GM21390 (cell line): ENCODE measurements at regions not wholly inside any gene's neighbourhood (a gene's known extent, or its start where the extent isn't known, plus 50 kb on each side); places are given as distances from the start of the nearest gene placed in this dataset.
"Not testable (repeated sequence)": the region's sequence is repeated elsewhere in the genome, so short reads cannot be mapped to it uniquely, and the experiment has no call there.

Experiments used
- ATAC-seq: cut with Tn5 transposase; IDR thresholded peaks from one replicate; pipeline ENCODE4 v1.9.1; 2021; ENCODE audit not compliant: unreplicated experiment

DNA sequence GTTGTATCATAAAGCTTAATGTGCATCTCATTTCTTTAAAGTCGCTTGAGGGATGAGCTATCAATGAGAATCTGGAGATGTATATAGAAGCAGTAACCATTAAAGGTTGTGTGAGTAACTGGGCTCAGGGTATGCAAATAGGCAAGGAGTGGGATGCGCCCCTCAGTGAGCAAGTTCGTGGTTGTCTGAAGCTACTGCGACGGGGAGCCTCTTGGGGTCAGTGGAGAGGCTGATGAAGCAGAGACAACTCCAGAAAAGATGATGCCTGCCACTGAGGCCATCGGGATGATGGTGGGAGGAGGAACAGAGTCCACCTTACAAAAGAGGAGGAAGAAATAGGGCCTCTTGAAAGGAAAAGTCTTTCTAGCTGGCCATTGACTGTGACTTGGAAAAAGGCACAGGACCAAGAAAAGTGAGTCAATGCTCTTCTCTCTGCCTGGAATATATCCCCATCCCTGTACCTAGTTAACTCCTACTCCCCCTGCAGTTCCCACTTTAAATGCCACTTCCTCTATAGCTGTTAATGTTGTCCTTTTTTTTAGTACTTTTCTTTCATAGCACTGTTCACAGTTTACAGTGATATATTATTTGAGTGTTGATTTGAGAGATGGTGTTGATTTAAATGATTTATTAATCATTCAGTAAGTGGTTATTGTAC lies 51.4 kb upstream of the LSM6 start:
- peak; percentile 87 for ATAC-seq

- ATAC-seq: peak; percentile 31
These were observed 52.3 kb upstream of the LSM6 start for GRCh38 chr4:146123231-146123630.

DNA sequence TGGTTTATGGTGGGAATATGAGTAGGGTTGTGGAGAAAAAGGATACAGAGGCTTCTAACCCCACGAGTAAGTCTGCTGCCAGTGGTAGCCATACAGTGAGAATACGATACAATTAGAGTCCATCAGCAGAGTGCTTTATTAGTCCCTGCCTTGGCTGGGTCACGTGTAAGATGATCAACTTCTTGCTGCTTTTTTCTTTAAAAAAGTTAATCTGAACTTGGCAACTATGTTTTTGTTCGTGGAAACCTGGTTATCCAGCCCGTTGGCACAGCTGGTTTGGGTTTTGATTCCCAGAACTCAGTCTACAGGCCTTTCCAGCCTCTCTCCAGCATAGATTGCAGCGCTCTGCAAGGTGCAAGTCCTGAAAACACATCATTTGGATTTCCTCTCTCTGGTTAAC lies 53.1 kb upstream of the LSM6 start:
- ATAC-seq: no peak

DNA sequence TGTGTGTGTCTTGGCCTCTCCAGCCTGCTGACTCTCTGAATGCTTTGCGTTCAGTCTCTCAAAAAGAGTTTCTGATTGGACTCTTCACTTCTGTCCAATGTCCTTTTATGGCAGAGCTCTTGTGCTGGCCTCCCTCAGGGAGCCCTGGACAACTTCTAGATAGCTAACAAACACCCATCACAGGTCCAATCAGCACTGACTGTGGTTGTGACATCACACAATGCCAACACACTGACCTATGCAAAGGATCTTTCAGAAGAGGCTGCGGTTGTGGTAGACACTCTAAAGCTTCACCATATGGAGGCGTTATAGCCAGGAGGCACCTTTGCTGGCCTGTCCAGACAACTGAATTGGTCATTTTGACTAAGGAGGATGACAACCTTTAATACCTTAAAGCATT lies 53.8 kb upstream of the LSM6 start:
- no peak for ATAC-seq

DNA sequence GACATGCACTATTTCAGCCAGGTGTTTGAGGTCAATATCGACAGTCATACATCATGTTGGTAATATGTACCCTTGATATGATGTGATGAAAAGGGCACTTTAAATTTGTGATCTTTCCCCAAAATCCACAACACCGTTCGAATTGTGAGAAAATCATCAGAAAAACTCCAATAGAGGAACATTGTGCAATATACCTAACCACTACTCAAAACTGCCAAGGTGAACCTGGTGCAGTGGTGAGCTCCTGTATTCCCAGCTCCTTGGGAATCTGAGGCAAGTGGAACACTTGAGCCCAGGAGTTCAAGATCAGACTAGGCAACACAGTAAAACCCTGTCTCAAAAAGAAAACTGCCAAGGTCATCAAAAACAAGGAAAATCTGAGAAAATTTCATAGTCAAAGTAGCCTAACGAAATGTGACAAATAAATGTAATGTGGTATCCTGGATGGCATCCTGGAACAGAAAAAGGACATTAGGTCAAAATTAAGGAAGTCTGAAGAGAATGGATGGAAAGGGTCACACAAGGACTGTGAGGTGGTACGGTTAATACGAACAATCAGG lies 55.6 kb upstream of the LSM6 start:
- ATAC-seq: no peak

- ATAC-seq: no peak
These were observed 61.5 kb upstream of the LSM6 start for GRCh38 chr4:146114066-146114465.

- ATAC-seq: no peak
These were observed 62.3 kb upstream of the LSM6 start for GRCh38 chr4:146113171-146113570.

GRCh38 chr4:146112389-146112788 lies 63.1 kb upstream of the LSM6 start:
- peak; percentile 59 for ATAC-seq

DNA sequence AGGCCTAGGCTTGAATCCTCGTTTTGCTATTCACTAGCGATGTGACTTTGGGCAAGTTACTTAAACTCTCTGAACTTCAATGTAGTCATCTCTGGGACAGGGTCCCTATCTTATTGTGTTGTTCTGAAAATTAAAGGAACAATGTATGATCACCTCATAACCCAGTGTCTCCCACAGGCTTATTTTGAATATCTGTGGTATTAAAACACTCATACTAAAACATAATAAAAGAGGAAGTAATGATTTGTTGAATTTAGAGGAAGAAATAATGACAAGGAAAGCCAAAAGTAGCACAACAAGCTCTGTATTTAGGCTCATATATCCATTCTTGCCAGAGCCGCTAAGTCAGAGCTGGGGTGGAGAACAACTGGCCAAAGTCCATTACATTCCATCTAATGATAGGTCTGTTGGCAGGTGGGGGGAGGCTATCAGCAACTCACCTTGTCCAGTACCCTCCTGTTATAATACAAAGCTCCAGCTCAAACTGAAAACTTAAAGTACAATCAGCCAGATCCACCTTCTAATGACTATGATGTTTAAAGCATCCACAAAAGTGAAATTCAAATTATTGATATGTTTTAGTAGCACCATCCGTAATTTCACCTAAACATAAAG lies 64.5 kb upstream of the LSM6 start:
- no peak for ATAC-seq

DNA sequence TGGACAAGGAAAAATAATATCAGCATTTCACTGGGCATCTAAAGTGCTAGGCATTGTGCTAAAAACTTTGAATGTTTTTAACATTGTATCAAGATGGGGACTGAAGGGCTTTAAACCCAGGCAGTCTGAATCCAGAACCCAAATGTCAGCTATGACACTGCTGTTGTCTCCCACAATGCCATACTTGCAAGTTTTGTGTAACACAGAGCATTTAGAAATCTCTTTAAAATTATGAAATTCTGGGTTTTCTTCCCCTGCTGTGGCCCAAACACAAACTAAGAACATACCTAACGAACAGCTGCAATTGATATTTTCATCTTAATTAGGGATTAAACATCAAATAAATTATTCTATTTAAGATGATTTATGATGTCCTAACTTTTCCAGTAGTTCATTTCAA lies 66.8 kb upstream of the LSM6 start:
- no peak for ATAC-seq

GRCh38 chr4:146107587-146108240 lies 67.8 kb upstream of the LSM6 start:
- ATAC-seq: no peak

- peak; percentile 76 for ATAC-seq
These were observed 70.1 kb upstream of the LSM6 start for GRCh38 chr4:146105464-146105863.

DNA sequence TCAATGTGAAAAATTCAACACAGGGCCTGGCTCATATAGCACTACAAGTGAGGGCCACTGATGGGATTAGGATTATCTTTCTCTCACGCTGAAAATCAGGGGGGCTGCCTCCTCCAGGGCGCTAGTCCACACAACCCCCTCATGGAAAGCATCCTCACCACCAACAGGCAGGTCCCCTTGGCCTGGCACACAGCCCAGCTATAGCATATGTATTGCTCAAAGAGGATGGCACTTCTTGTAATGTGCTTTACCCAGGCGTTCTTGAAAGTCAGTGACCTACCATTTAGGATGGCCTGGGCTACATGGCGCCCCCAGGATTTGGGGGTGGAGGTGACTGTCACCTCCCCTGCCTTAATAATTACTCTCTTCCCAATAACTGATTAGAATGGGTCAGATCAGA lies 71.0 kb upstream of the LSM6 start:
- ATAC-seq: no peak

GRCh38 chr4:146104052-146104451 lies 71.5 kb upstream of the LSM6 start:
- ATAC-seq: not testable (repeated sequence)

- no peak for ATAC-seq
These were observed 75.9 kb upstream of the LSM6 start for GRCh38 chr4:146099585-146099984.

- ATAC-seq: peak; percentile 65
These were observed 76.5 kb upstream of the LSM6 start for GRCh38 chr4:146098978-146099377.

DNA sequence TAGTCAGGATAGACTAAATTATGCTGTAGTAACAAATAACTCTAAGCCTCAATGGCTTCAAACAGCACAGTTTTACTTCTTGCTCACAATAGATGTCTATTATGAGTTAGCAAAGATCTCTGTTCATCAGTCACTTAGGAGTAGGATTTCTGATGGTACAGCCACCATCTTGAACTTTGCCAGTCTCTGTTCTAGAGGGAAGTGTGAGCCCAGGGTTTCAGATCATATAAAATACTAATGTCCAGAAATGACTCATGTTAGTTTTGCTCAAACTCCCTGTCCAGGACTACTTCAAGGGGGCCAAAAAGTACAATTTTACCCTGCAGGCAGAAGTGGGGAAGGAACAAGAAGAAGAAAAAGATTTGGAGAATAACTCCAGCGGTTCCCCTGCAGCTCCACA lies 77.1 kb upstream of the LSM6 start:
- ATAC-seq: peak; percentile 71

- ATAC-seq: no peak
These were observed 79.1 kb upstream of the LSM6 start for GRCh38 chr4:146096371-146096770.

DNA sequence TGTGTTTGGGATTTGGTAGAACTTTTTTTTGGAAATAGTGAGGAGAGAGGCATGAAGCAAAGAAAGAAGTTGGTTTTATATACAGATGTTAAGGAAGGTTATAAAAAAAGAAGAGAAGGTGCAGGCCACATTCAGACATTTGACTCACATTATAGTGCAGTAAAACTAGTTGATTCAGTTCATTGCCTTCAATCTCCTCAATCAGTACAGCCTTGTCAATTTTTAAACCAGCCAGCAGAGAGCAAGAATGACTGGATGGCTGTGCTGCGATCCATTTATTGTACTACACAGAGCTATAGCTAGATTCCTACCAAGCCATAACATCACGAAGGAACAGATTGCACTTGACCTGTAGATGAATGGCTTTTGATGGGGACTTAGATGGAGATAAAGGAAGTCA lies 79.7 kb upstream of the LSM6 start:
- ATAC-seq: no peak

DNA sequence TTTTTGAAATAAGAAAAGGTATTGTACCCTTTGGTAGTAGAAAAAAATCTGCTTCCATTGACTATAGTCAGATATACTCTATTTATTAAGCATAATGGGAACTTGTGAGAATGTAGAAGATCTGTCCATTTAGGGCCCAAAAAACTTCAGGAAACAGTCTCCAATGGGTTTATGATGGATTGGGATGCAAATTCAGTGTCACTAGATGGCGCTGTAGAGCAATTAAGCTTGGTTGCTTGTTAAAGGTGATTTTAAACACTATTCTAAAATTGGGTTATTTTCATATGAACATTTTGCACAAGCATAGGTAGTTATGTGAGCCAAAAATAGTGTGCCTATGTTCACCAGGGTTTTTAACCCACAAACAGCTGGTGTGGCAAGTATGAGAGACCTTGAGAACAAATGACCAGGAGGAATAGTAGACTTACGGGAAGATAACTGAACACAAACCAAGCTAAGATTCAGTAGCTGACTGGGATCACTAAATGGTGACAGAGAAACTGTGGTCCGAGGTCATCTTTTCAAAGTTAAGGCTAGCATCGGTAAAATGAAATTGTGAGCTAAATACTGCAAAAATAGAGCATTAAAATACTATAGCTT lies 80.3 kb upstream of the LSM6 start:
- ATAC-seq: no peak

GRCh38 chr4:146088690-146089089 lies 86.8 kb upstream of the LSM6 start:
- ATAC-seq: no peak

DNA sequence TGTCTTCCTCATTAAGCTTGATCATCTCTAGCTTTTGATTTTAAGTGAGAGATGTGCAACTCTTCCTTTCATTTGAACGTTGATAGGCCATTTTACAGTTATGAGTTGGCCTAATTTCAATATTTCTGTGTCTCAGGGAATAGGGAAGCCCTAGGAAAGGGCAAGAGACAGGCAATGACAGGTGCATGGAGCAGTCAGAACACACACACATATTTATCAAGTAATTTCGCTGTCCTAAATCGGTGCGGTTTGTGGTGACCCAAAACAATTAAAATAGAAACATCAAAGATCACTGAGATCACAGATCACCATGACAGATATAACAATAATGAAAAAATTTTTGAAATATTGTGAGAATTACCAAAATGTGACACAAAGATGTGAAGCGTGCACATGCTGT lies 87.7 kb upstream of the LSM6 start:
- no peak for ATAC-seq
